ENCODE measurements at regions not wholly inside any gene's neighbourhood (a gene's known extent, or its start where the extent isn't known, plus 50 kb on each side); places are given as distances from the start of the nearest gene placed in this dataset.
"Not testable (repeated sequence)": the region's sequence is repeated elsewhere in the genome, so short reads cannot be mapped to it uniquely, and the experiment has no call there.

DNA sequence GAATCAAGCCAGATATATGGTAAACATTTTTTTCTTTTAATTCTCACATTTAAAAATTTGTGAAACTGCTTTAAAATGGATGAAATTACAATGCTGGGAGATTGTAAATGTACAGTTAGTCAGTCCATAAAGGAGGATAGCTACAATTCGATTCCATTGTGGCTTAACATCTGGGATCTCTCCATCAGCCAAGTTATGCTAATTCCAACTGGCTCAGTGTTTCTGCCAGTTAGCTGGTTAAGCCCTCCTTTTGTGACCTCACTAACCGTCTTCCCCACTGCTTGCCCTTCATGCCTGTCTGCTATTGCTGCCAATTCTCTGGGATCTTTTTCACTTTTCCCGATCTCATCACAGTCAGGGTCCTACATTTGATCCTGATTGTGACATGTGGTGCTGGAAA lies 1347.6 kb downstream of the CDH11 start:
- WGBS, 4 donors = 63 to 77% (median 70%) methylated on average over 3 of the region's 3 CpGs

DNA sequence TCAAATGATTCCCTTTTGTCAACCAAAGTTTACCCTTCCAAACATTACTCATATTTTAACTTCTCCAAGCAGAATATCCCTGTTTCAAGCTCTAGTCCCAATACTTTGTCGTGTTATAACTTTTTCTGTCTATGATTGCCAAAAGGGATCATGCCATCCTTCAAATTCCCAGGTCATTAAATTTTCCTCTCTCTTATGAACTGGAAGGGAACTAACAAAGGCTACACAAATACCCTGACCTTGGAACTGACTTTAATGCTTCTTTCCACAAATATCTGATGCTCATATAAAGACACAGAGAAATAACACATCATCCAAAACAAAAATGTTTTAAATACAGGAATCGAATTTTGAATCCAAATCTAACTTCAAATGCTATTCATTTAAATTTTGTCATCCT lies 1352.7 kb downstream of the CDH11 start:
- Histone ChIP-seq H3K36me3 (no peaks in the 10 kb centered on the region), H3K4me1 (no peaks in the 10 kb centered on the region), H3K27me3 (no peaks in the 10 kb centered on the region), H3K4me3 (no peak overlapping the region), H3K27ac (no peak overlapping the region), H3K9me3 (no peaks in the 10 kb centered on the region)
- TF ChIP-seq, protein P1, sequence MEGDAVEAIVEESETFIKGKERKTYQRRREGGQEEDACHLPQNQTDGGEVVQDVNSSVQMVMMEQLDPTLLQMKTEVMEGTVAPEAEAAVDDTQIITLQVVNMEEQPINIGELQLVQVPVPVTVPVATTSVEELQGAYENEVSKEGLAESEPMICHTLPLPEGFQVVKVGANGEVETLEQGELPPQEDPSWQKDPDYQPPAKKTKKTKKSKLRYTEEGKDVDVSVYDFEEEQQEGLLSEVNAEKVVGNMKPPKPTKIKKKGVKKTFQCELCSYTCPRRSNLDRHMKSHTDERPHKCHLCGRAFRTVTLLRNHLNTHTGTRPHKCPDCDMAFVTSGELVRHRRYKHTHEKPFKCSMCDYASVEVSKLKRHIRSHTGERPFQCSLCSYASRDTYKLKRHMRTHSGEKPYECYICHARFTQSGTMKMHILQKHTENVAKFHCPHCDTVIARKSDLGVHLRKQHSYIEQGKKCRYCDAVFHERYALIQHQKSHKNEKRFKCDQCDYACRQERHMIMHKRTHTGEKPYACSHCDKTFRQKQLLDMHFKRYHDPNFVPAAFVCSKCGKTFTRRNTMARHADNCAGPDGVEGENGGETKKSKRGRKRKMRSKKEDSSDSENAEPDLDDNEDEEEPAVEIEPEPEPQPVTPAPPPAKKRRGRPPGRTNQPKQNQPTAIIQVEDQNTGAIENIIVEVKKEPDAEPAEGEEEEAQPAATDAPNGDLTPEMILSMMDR (IDR thresholded peaks at IDR 0.05) = no peak
- TF ChIP-seq POLR2A (IDR thresholded peaks at IDR 0.05) = no peak
- intact Hi-C loops (cut with DNase I) = no loop called here
- DNase-seq (no peak), ATAC-seq (no peak)
- WGBS, 4 donors = 72 to 81% (median 79%) methylated on average over 2 of the region's 2 CpGs

More for the DNA sequence above, 1347.6 kb downstream of the CDH11 start:
- H3K27ac ChIP-seq = no peak overlapping the region
- no peaks in the 10 kb centered on the region for H3K4me1 ChIP-seq
- H3K4me3 ChIP-seq = no peak overlapping the region
- intact Hi-C loops (cut with DNase I) = no loop called here
- no peaks in the 10 kb centered on the region for H3K9me3 ChIP-seq
- ATAC-seq (no peak), DNase-seq (no peak)
- no peaks in the 10 kb centered on the region for H3K27me3 ChIP-seq
- no peak for TF ChIP-seq POLR2A (IDR thresholded peaks at IDR 0.05)
- TF ChIP-seq, protein P1 (IDR thresholded peaks at IDR 0.05) = no peak
- no peaks in the 10 kb centered on the region for H3K36me3 ChIP-seq

DNA sequence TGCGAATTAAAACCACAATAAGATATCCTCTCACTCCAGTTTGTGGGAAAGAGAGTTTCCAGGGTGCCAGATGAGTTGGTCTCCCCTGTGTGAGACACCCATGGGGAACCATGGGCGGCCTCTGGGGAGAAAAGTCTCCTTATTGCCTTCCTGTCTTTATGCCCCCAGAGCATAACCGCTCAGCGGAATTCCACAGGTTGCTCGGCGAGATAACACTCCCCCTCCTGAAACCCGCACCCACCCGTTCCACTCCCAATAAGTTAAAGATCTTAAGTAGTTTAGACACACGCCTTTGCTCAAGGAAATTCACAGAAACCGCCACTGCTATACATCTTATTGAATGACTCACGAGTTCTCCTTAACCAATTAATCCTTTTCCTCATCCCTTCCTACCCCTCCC lies 1361.6 kb downstream of the CDH11 start:
- intact Hi-C loops (cut with DNase I); H3K4me3 ChIP-seq; H3K27me3 ChIP-seq; ATAC-seq; H3K27ac ChIP-seq; DNase-seq; H3K36me3 ChIP-seq; H3K4me1 ChIP-seq: not testable (repeated sequence)
- 84 to 88% (median 87%) methylated on average over 11 of the region's 11 CpGs for WGBS, 4 donors
- peaks cover 0 to 12% (median 0%) of the 10 kb centered on the region in 12 donors for H3K9me3 ChIP-seq

DNA sequence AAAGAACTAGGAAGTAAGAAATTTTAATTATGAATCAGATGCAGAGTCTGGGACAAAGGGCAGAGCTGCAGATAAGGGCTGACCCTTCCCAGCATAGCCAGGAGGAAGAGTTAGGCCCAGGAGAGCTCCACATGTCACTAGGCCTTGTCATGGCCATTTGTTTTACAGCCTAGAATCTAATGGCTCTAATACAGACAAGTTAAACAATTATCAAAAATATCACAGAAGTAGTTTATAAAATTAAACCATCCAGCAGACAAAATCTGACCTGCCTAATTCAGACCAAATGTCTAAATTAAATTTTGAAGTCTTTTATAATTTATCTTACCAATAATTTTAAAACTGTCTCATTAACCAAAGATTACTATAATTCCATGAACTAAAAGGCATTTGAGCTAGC lies 1369.5 kb downstream of the CDH11 start:
- ATAC-seq = no peak
- TF ChIP-seq POLR2A (IDR thresholded peaks at IDR 0.05) = no peak
- TF ChIP-seq, protein P1 (IDR thresholded peaks at IDR 0.05) = no peak

DNA sequence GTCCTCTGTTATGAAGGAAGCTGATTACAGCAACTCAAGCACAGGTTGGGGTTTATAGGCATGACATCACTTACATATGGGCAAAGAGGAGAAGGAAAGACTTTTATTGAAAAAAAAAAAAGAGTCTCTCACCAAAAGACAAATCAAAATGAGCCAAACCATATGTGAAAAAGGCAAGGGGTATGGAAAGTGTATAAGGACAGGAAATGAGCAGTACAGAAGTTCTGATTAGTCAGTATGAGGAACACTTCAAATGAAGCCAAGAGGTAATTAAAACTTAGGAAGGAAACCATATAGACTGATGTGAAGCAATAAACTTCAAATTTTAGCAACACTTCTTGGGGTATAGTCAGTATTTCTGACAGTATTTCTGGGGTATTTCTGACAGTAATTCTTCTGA lies 1372.6 kb downstream of the CDH11 start:
- H3K36me3 ChIP-seq = no peaks in the 10 kb centered on the region
- no peak for ATAC-seq
- intact Hi-C loops (cut with DNase I) = loop anchor here in 1 of 10 donors (10.0 kb wide), 1 partner anchor 56 kb away; no protein-coding TSS in a partner anchor
- TF ChIP-seq POLR2A (IDR thresholded peaks at IDR 0.05) = no peak
- TF ChIP-seq, protein P1 (IDR thresholded peaks at IDR 0.05) = no peak
- H3K4me3 ChIP-seq = no peak overlapping the region
- no peaks in the 10 kb centered on the region for H3K4me1 ChIP-seq
- H3K9me3 ChIP-seq = no peaks in the 10 kb centered on the region
- H3K27me3 ChIP-seq = no peaks in the 10 kb centered on the region
- H3K27ac ChIP-seq = no peak overlapping the region
- no peak for DNase-seq

More for the DNA sequence above, 1369.5 kb downstream of the CDH11 start:
- no peaks in the 10 kb centered on the region for H3K36me3 ChIP-seq
- no peak overlapping the region for H3K4me3 ChIP-seq
- H3K27me3 ChIP-seq = no peaks in the 10 kb centered on the region
- no peak for DNase-seq
- intact Hi-C loops (cut with DNase I) = no loop called here
- no peak overlapping the region for H3K27ac ChIP-seq
- no peaks in the 10 kb centered on the region for H3K4me1 ChIP-seq
- peaks cover 0 to 12% (median 0%) of the 10 kb centered on the region in 12 donors for H3K9me3 ChIP-seq
